GM18498 (cell line): ENCODE measurements at regions not wholly inside any gene's neighbourhood (a gene's known extent, or its start where the extent isn't known, plus 50 kb on each side); places are given as distances from the start of the nearest gene placed in this dataset.

ENCODE experiments used
- ATAC-seq: cut with Tn5 transposase; IDR thresholded peaks from one replicate; pipeline ENCODE4 v1.9.1; 2021; ENCODE audit warnings: mild to moderate bottlenecking, moderate library complexity; ENCODE audit not compliant: unreplicated experiment

- ATAC-seq, result no peak
Observed at GRCh38 chr4:79472693-79473438, 64.8 kb upstream of the GK2 start.

GRCh38 chr4:79472036-79472435 lies 64.0 kb upstream of the GK2 start:
- no peak for ATAC-seq

GRCh38 chr4:79471309-79471708 lies 63.3 kb upstream of the GK2 start:
- ATAC-seq, result no peak

GRCh38 chr4:79467246-79467932 lies 59.4 kb upstream of the GK2 start:
- no peak for ATAC-seq

GRCh38 chr4:79466621-79467020 lies 58.6 kb upstream of the GK2 start:
- ATAC-seq, result no peak
